K562 (cell line): ENCODE measurements at regions not wholly inside any gene's neighbourhood (a gene's known extent, or its start where the extent isn't known, plus 50 kb on each side); places are given as distances from the start of the nearest gene placed in this dataset.

Experiments used
- ATAC-seq: fragments of 200-7000 bp; cut with Tn5 transposase; 3 replicates; pipeline ENCODE4 v1.9.1; 2020; ENCODE audit warnings: moderate library complexity
- BruUV-seq: library from RNA; stranded (reverse); fragments of 400-500 nt; replicated peaks from 2 replicates; lab custom pipeline; 2021; lab: Mats Ljungman, UMichigan
- CTCF ChIA-PET: fragments of 300-600 bp; formaldehyde crosslinking; extraction: SDS; loops from one replicate; lab custom pipeline; 2021; ENCODE audit warnings: low intra/inter-chr PET ratio; lab: Yijun Ruan, JAX
- POLR2A ChIA-PET: fragments of 300-600, 350-650 bp; sonication (Branson Sonifier 250); formaldehyde crosslinking; extraction: SDS; loops from one replicate; lab custom pipeline; 2021; ENCODE audit warnings: antibody characterized with exemption, inconsistent platforms; lab: Yijun Ruan, JAX
- DNase-seq, 4 experiments: peaks; one replicate each; pipeline versions ENCODE4 v3.0.0 to v3.0.0-alpha.2; 2011 to 2018; ENCODE audit warnings: low spot score in 3 of 4, mixed read lengths in 3 of 4; ENCODE audit errors: extremely low read depth in 1 of 4
- FAIRE-seq: peaks from 2 replicates; lab custom pipeline; 2011; peaks lifted over from hg19 to GRCh38; lab: Jason Lieb, UNC
- H2AFZ ChIP-seq: 2 replicates; pipeline ENCODE4 v1.6.0; 2011; ENCODE audit warnings: low read depth, low read length, control low read depth, inconsistent platforms
- H3K27ac ChIP-seq: fragments of 200-600 bp; 3 replicates; pipeline ENCODE4 v1.8.0; 2011; ENCODE audit warnings: low read depth, mild to moderate bottlenecking, control low read depth, inconsistent platforms, low read length, moderate library complexity, mixed read lengths; ENCODE audit errors: extremely low read depth
- H3K27me3 ChIP-seq, 2 experiments: fragments of 300-600 bp in 1 of 2; 2 replicates in 1 of 2; 3 replicates in 1 of 2; pipeline versions ENCODE4 v1.6.0 to v1.8.0; 2011; ENCODE audit warnings: inconsistent platforms in 2 of 2, low read length in 2 of 2, mild to moderate bottlenecking in 1 of 2, mixed read lengths in 1 of 2, moderate library complexity in 1 of 2; ENCODE audit not compliant: control insufficient read depth in 2 of 2, insufficient read depth in 2 of 2
- H3K36me3 ChIP-seq: fragments of 300-600 bp; 3 replicates; pipeline ENCODE4 v1.8.0; 2011; ENCODE audit warnings: mild to moderate bottlenecking, low read length, inconsistent platforms; ENCODE audit not compliant: control insufficient read depth, insufficient read depth
- H3K4me1 ChIP-seq, 2 experiments: fragments of 200-600 bp in 1 of 2; replicated peaks in 1 of 2; 2 replicates in 1 of 2; 3 replicates in 1 of 2; pipeline versions ENCODE4 v1.5.1 to v1.8.0; 2011; ENCODE audit warnings: inconsistent platforms in 2 of 2, low read length in 2 of 2, mild to moderate bottlenecking in 1 of 2, mixed read lengths in 1 of 2, moderate library complexity in 1 of 2; ENCODE audit not compliant: control insufficient read depth in 2 of 2, insufficient read depth in 2 of 2
- H3K4me2 ChIP-seq: 2 replicates; pipeline ENCODE4 v1.6.1; 2011; ENCODE audit warnings: low read length, control low read depth, inconsistent platforms, mixed read lengths; ENCODE audit not compliant: insufficient read depth
- H3K4me3 ChIP-seq: fragments of 200-600 bp; sonication (generic), shearing (Covaris generic); 2 replicates; pipeline ENCODE4 v1.5.1; 2016; ENCODE audit warnings: control low read depth, inconsistent platforms
- H3K79me2 ChIP-seq: fragments of 200-600 bp; 3 replicates; pipeline ENCODE4 v1.8.0; 2011; ENCODE audit warnings: low read length, inconsistent platforms; ENCODE audit not compliant: control insufficient read depth, insufficient read depth
- H3K9ac ChIP-seq, 2 experiments: 2 replicates each; pipeline versions ENCODE4 v1.6.0 to v1.6.1; 2011; ENCODE audit warnings: low read depth in 2 of 2, low read length in 2 of 2, control low read depth in 1 of 2, inconsistent platforms in 1 of 2, mild to moderate bottlenecking in 1 of 2, mixed read lengths in 1 of 2; ENCODE audit not compliant: insufficient read depth in 1 of 2
- H3K9me1 ChIP-seq: one replicate; pipeline ENCODE4 v1.6.0; 2011; ENCODE audit warnings: inconsistent platforms, mild to moderate bottlenecking, low read length, moderate library complexity; ENCODE audit not compliant: control insufficient read depth, insufficient read depth
- H3K9me3 ChIP-seq: replicated peaks from 2 replicates; pipeline ENCODE4 v1.5.1; 2011; ENCODE audit warnings: low read depth, low read length, inconsistent platforms; ENCODE audit not compliant: control insufficient read depth, insufficient read depth
- H4K20me1 ChIP-seq: replicated peaks from 2 replicates; pipeline ENCODE4 v1.6.1; 2011; ENCODE audit warnings: low read length, inconsistent platforms, mixed read lengths; ENCODE audit not compliant: control insufficient read depth, insufficient read depth
- CEBPB ChIP-seq: fragments of 450-650 bp; IDR thresholded peaks from 2 replicates; pipeline ENCODE4 v1.6.1; 2016; ENCODE audit warnings: missing genetic modification characterization, missing compliant biosample characterization
- CEBPG ChIP-seq, 3 experiments: fragments of 200-800 bp in 1 of 3; sonication (Bioruptor generic) in 1 of 3; sonication (generic) in 1 of 3; formaldehyde crosslinking in 1 of 3; IDR thresholded peaks in 2 of 3; conservative IDR thresholded peaks in 1 of 3; 2 replicates each; pipeline versions ENCODE4 v1.6.1 to v1.8.0; 2016 to 2022; ENCODE audit warnings: missing compliant biosample characterization in 2 of 3, missing genetic modification characterization in 2 of 3, mild to moderate bottlenecking in 1 of 3, missing genetic modification reagents in 1 of 3
- NR4A1 ChIP-seq, 2 experiments: fragments of 250-450 bp in 1 of 2; fragments of 450-650 bp in 1 of 2; sonication (Bioruptor Pico) in 1 of 2; IDR thresholded peaks; 2 replicates each; pipeline versions ENCODE4 v1.4.0 to v1.6.1; 2016 to 2020; ENCODE audit warnings: mild to moderate bottlenecking in 2 of 2, missing compliant biosample characterization in 1 of 2, missing genetic modification characterization in 1 of 2, moderate library complexity in 1 of 2
- RBM15 ChIP-seq: fragments of 200-400 bp; formaldehyde crosslinking; IDR thresholded peaks from 2 replicates; pipeline ENCODE4 v1.6.1; 2018; ENCODE audit warnings: mild to moderate bottlenecking, low read length, moderate library complexity; ENCODE audit not compliant: insufficient read depth
- ZNF740 ChIP-seq, 3 experiments: fragments of 200-800 bp in 1 of 3; sonication (Bioruptor generic) in 1 of 3; sonication (generic) in 1 of 3; formaldehyde crosslinking in 1 of 3; IDR thresholded peaks; 2 replicates each; pipeline versions ENCODE4 v1.6.1 to v1.8.0; 2016 to 2022; ENCODE audit warnings: mild to moderate bottlenecking in 2 of 3, missing compliant biosample characterization in 2 of 3, missing genetic modification characterization in 2 of 3, missing genetic modification reagents in 1 of 3
- ZZZ3 ChIP-seq: fragments of 450-650 bp; IDR thresholded peaks from 2 replicates; pipeline ENCODE4 v1.6.1; 2016; ENCODE audit warnings: antibody characterized with exemption, mild to moderate bottlenecking, moderate library complexity
- WGBS: fragments of 100-300 bp; shearing (Covaris generic); methylation state at CpG from one replicate; pipeline ENCODE4 v1.1.6; 2016; ENCODE audit warnings: low coverage, mixed read lengths; ENCODE audit not compliant: insufficient coverage; ENCODE audit errors: missing lambda C conversion rate; 5-methylcytosine and 5-hydroxymethylcytosine counted together
- in situ Hi-C: fragments of 300-500 bp; cut with MboI; formaldehyde crosslinking; loops from 4 replicates; pipeline ENCODE4 v1.15.0; 2018; ENCODE audit warnings: inconsistent platforms, mixed read lengths
- intact Hi-C: fragments of 100-400 bp; cut with micrococcal nuclease; formaldehyde crosslinking; loops from 2 replicates; pipeline ENCODE4 v1.14.2; 2022
- TF ChIP-seq, protein P1 (sequence below): fragments of 450-650 bp; IDR thresholded peaks from 2 replicates; pipeline ENCODE4 v1.6.1; 2017; ENCODE audit warnings: mild to moderate bottlenecking, moderate library complexity

DNA sequence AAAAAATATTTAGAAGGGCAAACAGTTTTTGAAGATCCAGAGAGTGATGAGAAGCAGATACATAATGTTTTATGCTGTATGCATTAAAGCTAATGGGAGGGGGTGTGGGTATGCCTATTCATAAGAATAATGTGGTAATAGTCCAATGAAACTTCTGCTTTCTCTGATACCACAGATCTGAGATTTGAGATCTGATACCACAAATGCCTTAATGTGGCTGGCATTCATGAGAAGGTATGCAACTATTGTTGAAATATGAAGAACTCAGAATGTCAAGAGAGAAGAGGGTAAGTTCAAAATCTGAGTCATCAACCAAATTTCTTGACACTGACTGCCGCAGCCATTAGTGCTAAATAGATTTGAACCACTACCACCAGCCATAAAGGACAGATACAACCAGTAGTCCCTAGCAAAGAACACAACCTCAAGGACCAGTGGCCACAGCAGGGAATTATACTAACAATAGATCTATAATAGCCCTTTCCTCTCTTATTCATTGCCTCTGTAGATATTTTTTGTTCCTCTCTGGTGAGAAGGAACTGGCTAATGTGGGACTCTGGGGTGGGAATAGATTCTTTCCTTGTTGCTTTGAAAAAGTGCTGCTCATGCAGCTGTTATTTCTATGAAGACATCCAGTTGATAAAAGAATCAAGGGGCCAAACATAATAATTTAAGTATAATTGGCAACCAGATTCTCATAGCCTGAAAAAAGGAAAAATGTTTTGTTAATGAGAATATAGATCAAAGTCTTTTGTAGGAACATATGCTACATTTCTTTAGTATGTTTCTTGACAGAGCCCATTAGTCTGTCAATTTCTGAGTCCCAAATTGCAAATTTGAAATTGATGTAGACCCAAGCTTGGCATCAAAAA, 256.5 kb upstream of the ZNF608 start (continued):
- no peak for TF ChIP-seq RBM15
- no peak for TF ChIP-seq ZNF740 (CRISPR knock-in tag; IDR thresholded peaks at IDR 0.05)
- TF ChIP-seq ZNF740 (tag; IDR thresholded peaks at IDR 0.05) = no peak
- TF ChIP-seq NR4A1 (CRISPR knock-in tag; IDR thresholded peaks at IDR 0.05) = no peak
- no peak for TF ChIP-seq NR4A1 (tag; IDR thresholded peaks at IDR 0.05)
- TF ChIP-seq, protein P1, sequence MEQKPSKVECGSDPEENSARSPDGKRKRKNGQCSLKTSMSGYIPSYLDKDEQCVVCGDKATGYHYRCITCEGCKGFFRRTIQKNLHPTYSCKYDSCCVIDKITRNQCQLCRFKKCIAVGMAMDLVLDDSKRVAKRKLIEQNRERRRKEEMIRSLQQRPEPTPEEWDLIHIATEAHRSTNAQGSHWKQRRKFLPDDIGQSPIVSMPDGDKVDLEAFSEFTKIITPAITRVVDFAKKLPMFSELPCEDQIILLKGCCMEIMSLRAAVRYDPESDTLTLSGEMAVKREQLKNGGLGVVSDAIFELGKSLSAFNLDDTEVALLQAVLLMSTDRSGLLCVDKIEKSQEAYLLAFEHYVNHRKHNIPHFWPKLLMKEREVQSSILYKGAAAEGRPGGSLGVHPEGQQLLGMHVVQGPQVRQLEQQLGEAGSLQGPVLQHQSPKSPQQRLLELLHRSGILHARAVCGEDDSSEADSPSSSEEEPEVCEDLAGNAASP = no peak
- TF ChIP-seq, all 486 proteins: peak for 0

DNA sequence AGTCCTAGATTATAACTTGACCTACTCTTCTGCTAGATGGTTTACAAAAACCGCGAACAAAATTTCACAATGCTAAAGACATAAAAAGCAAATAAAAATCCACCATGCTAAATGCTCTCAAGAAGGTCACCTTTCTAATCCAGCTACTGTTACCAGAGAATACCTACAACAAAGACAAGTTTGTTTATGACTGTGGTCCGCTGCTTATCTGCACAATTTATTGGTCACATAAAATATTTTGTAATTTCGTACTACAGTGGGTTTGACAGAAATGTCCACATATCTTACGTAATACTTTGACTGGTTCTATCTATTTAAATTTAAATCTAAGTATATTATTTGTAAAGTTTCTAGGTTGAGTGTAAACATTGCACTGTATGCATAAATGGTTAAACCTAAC, 257.6 kb upstream of the ZNF608 start:
- Histone ChIP-seq H3K36me3 (no peaks in the 10 kb centered on the region), H3K27ac (no peak overlapping the region), H3K9me1 (no peaks in the 10 kb centered on the region), H3K27me3 (no peaks in the 10 kb centered on the region), H3K4me1 (no peaks in the 10 kb centered on the region; a peak in 1 of 5 replicates), H3K9ac (no peak overlapping the region), H3K4me3 (no peak overlapping the region), H4K20me1 (no peaks in the 10 kb centered on the region), H3K4me2 (no peak overlapping the region), H3K9me3 (no peaks in the 10 kb centered on the region), H2AFZ (no peak overlapping the region), H3K79me2 (no peaks in the 10 kb centered on the region)
- in situ Hi-C loops = no loop called here
- ATAC-seq (no peak), DNase-seq (no peak), FAIRE-seq (no peak)
- intact Hi-C loops = no loop called here
- TF ChIP-seq CEBPB (peak; percentile 44; the same call in 1 of the 2 replicates), ZZZ3 (no peak), CEBPG (CRISPR knock-in tag; IDR thresholded peaks at IDR 0.05) (no peak), CEBPG (tag; conservative IDR thresholded peaks at IDR 0.05 in 1 of 2, IDR thresholded peaks at IDR 0.05 in 1 of 2) (0 out of 4 replicates have a peak, but pooled peaks of 1 of the 2 experiments have one; percentile 44)
- no TSS peak for BruUV-seq
- CTCF ChIA-PET = no interaction called here
- POLR2A ChIA-PET = no interaction called here
- WGBS = 12% methylated on average over 5 of the region's 5 CpGs
